GM21526 (cell line): ENCODE measurements at regions not wholly inside any gene's neighbourhood (a gene's known extent, or its start where the extent isn't known, plus 50 kb on each side); places are given as distances from the start of the nearest gene placed in this dataset.

Source experiments
- ATAC-seq: cut with Tn5 transposase; IDR thresholded peaks from one replicate; pipeline ENCODE4 v1.9.1; 2021; ENCODE audit warnings: moderate library complexity; ENCODE audit not compliant: unreplicated experiment, low FRiP score

- no peak for ATAC-seq
These were observed 385.4 kb upstream of the RBFOX1 start for GRCh38 chr16:6947291-6947690.

GRCh38 chr16:6946802-6947201, 385.8 kb upstream of the RBFOX1 start:
- no peak for ATAC-seq

GRCh38 chr16:6946106-6946505, 386.5 kb upstream of the RBFOX1 start:
- ATAC-seq, result no peak

- no peak for ATAC-seq
These were observed 391.7 kb upstream of the RBFOX1 start for GRCh38 chr16:6940968-6941367.

- ATAC-seq, result no peak
These were observed 395.0 kb upstream of the RBFOX1 start for GRCh38 chr16:6937641-6938040.

GRCh38 chr16:6932871-6933385, 399.7 kb upstream of the RBFOX1 start:
- ATAC-seq, result no peak

GRCh38 chr16:6929868-6930267, 402.8 kb upstream of the RBFOX1 start:
- no peak for ATAC-seq

- no peak for ATAC-seq
These were observed 405.9 kb upstream of the RBFOX1 start for GRCh38 chr16:6926762-6927161.

- no peak for ATAC-seq
These were observed 406.3 kb upstream of the RBFOX1 start for GRCh38 chr16:6926341-6926740.

- no peak for ATAC-seq
These were observed 414.0 kb upstream of the RBFOX1 start for GRCh38 chr16:6918646-6919045.

GRCh38 chr16:6916946-6917345, 415.7 kb upstream of the RBFOX1 start:
- no peak for ATAC-seq

GRCh38 chr16:6913566-6913965, 419.1 kb upstream of the RBFOX1 start:
- ATAC-seq, result no peak

GRCh38 chr16:6910301-6910700, 422.3 kb upstream of the RBFOX1 start:
- no peak for ATAC-seq

- ATAC-seq, result no peak
These were observed 427.0 kb upstream of the RBFOX1 start for GRCh38 chr16:6905601-6906000.

- no peak for ATAC-seq
These were observed 429.0 kb upstream of the RBFOX1 start for GRCh38 chr16:6903671-6904070.

GRCh38 chr16:6898896-6899295, 433.7 kb upstream of the RBFOX1 start:
- ATAC-seq, result no peak

GRCh38 chr16:6897876-6898485, 434.7 kb upstream of the RBFOX1 start:
- no peak for ATAC-seq

GRCh38 chr16:6892966-6893365, 439.7 kb upstream of the RBFOX1 start:
- ATAC-seq, result no peak

GRCh38 chr16:6891496-6891895, 441.1 kb upstream of the RBFOX1 start:
- no peak for ATAC-seq

- ATAC-seq, result no peak
These were observed 444.1 kb upstream of the RBFOX1 start for GRCh38 chr16:6888531-6888930.

- ATAC-seq, result no peak
These were observed 448.6 kb upstream of the RBFOX1 start for GRCh38 chr16:6884002-6884401.

- no peak for ATAC-seq
These were observed 452.4 kb upstream of the RBFOX1 start for GRCh38 chr16:6880263-6880662.

GRCh38 chr16:6864671-6865070, 468.0 kb upstream of the RBFOX1 start:
- ATAC-seq, result no peak
